Breast epithelium (tissue), 3 donors: ENCODE measurements at regions not wholly inside any gene's neighbourhood (a gene's known extent, or its start where the extent isn't known, plus 50 kb on each side); places are given as distances from the start of the nearest gene placed in this dataset.

Experiments used
- CTCF ChIP-seq, 3 donors: fragments of 450-650 bp; IDR thresholded peaks; one replicate each; pipeline ENCODE4 v1.5.1; 2016 to 2017; ENCODE audit warnings: antibody characterized with exemption in 3 of 3, mild to moderate bottlenecking in 3 of 3, moderate library complexity in 3 of 3
- POLR2A ChIP-seq: fragments of 450-650 bp; IDR thresholded peaks from one replicate; pipeline ENCODE4 v1.6.1; 2016; ENCODE audit warnings: antibody characterized with exemption, mild to moderate bottlenecking, moderate library complexity
- POLR2AphosphoS5 ChIP-seq, 3 donors: sonication (generic); formaldehyde crosslinking; IDR thresholded peaks; one replicate each; pipeline ENCODE4 v1.6.1; 2017; ENCODE audit warnings: antibody characterized with exemption in 3 of 3

DNA sequence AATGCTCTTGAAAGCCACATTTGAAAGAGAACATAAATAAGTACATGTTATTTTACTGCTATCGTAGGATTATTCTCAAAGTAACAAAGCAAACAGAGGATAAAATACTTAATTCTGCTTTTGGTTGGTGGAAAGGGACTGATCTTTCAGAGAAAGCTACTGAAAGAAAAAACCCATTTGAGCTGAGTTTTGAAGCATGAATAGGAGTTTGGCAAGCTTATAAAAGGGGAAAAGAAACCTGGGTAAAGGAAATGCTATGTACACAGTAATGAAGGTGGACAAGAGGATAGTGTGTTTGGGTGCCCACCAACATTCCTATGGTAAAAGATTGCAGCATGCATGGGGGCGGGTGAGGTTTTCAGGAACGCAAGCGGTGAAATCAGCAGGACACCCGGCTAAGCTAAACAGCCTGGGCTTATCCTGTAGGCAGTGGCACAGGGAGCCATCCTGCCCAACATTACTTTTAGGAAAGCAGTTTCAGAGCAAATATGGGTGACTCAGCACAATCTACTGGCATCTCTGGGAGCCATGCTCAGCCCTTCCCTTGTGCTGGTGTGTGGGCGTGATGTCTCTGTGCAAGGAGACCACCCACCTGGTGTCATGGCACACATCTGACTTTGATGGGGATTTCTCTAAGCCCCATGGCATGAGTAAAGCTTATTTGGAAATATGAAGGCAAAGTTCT is 673.9 kb upstream of the KLF4 start:
- no peak for TF ChIP-seq CTCF (IDR thresholded peaks at IDR 0.05)
- TF ChIP-seq POLR2A: no peak
- no peak for TF ChIP-seq POLR2AphosphoS5 (IDR thresholded peaks at IDR 0.05)
